NT2/D1 (cell line): ENCODE measurements at regions not wholly inside any gene's neighbourhood (a gene's known extent, or its start where the extent isn't known, plus 50 kb on each side); places are given as distances from the start of the nearest gene placed in this dataset.

Source experiments
- SUZ12 ChIP-seq: IDR thresholded peaks from 2 replicates; pipeline ENCODE4 v1.6.1; 2011; ENCODE audit not compliant: insufficient read length, insufficient read depth; ENCODE audit errors: extremely low read depth
- YY1 ChIP-seq: IDR thresholded peaks from 2 replicates; pipeline ENCODE4 v1.6.1; 2011; ENCODE audit not compliant: insufficient read length, insufficient read depth

GRCh38 chr7:121451367-121452094 is 55.4 kb upstream of the FAM3C start:
- no peak for TF ChIP-seq SUZ12
- TF ChIP-seq YY1 = no peak
